Head of caudate nucleus (tissue), 42 donors: ENCODE measurements at regions not wholly inside any gene's neighbourhood (a gene's known extent, or its start where the extent isn't known, plus 50 kb on each side); places are given as distances from the start of the nearest gene placed in this dataset.

Experiments used
- DNase-seq, 42 donors: peaks; one replicate each; pipeline versions ENCODE4 v3.0.0 to v3.0.0-alpha.2; 2020 to 2021; ENCODE audit warnings: mixed read lengths in 7 of 42
- intact Hi-C: fragments of 100-400 bp; cut with DNase I; formaldehyde crosslinking; loops from one replicate; pipeline ENCODE4 v1.15.0; 2022

DNA sequence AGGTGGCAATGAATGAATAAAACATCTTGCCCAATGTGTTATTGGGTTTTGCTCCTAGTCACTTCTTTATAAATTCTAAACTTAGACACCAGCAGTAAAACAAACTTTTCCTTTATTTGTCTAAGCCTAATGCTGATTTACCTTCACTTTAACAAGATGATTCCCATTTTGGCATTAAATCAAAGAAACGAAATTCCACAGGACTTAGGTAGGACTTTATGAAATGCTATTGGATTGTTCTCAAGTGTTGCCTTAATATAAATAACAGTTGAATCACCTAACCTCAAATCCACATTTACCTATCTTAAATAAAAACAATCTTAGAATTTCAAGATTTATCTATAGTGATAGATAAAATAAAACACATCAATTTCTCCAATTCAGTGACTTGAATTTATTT lies 831.8 kb downstream of the EPHA7 start:
- no peak for DNase-seq
- intact Hi-C loops = no loop called here

DNA sequence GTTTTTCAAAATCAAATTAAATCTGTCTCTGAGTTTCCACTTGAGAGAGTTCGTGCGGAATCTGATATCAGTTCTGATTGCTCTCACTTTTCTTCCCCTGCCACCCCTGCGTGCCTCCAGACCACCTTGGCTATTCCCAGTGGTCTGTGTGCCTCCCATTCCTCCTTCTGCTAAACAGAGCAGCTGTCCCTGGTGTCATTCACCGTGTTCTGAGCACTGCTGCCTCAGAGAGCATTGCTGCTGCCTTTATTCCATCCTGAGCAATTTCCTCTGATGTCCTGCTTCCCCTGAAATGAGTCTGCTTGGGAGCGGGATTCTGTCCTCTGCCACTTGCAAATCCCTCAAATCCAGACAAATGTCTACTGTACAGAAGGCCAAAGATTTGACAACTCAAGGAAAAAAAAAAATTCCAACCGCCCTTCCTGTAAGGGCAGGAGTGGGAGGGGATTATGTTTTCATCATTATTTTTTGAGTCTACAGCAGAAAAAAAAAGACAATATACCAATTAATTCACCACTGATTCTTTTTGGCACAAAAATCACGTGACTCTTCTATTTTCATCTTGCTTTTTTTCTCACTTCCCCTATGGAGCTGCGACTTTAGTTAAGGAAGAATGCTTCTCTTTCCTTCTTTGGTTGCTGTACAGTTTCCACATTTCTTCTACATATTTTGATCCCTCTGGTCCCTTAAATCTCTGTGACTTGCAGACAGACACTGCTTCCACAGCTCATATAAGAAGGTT lies 833.0 kb downstream of the EPHA7 start:
- DNase-seq = no peak
- intact Hi-C loops = no loop called here

DNA sequence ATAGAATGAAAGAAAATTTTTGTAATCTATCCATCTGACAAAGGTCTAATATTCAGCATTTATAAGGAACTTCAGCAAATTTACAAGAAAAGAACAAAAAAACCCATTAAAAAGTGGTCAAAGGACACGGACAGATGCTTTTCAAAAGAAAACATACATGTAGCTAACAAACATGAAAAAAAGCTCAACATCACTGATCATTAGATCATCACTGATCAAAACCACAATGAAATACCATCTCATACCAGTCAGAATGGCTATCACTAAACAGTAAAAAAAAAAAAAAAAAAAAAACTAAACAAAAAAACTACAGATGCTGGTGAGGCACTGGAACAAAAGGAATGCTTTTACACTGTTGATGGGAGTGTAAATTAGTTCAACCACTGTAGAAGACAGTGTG lies 837.1 kb downstream of the EPHA7 start:
- intact Hi-C loops = no loop called here
- no peak for DNase-seq

DNA sequence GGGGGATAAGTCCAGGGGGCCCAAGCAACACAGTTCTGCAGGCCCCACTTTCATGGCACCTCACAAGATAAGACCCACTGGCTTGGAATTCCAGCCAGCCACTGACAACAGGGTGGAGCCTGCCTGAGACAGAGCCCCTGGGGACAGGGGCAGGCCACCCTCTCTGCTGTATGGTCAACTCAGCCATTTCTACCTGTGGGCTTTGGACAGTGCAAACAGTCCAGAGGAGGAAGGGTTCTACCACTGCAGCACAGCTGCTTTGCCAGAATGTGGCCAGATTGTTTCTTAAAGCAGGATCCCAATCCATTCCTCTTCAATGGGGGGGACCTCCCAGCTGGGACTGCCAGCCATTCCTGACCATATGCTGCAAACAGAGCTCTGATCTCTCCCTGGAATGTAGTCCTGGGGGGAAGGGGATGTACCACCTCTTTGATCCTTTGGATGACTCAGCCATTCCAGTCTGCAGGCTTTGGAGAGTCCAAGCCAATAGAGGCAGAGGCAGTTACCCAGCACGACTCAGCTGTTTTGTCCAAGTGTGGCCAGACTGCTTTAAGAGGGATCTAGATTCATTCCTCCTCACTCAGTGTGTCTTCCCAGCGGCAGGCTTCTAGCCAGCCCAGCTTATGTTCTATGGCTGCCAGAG lies 842.2 kb downstream of the EPHA7 start:
- no peak for DNase-seq

DNA sequence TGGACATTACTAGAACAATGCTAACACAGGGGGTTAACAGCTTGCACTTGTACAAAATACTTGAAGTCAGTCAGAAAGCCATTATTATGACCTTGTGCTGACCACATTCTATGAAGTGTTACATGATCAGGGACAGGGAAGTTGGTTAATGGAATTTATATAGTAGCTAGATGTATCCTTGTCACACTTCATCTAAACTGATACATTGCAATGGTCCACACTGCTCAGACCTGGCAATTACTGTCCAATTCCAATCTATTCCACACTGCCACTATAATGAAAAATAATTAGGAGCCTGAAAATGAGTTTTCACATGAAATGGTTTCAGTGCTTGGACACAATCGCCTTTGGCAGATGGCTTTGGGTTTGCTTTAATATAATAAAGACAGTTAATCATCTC lies 850.8 kb downstream of the EPHA7 start:
- intact Hi-C loops = no loop called here
- no peak for DNase-seq

More for the DNA sequence above, 842.2 kb downstream of the EPHA7 start:
- intact Hi-C loops = no loop called here

DNA sequence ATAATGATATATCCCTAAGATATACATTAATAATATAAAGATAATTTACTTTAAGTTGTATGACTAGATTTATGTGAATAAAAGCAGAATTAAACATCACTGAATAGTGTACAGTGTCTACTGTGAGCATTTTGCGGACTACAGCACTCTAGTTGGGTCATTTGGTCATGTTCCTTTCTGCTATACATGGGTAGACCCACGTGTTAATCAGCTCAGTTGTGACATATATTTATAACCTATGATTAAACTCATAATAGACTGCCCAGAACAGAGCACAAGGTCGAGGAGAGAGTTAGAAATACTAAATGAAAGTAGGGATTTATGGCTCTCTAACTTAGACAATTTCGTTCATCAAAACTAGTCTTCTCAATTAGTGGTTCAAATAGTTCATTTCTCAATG lies 852.7 kb downstream of the EPHA7 start:
- no peak for DNase-seq
- intact Hi-C loops = no loop called here

DNA sequence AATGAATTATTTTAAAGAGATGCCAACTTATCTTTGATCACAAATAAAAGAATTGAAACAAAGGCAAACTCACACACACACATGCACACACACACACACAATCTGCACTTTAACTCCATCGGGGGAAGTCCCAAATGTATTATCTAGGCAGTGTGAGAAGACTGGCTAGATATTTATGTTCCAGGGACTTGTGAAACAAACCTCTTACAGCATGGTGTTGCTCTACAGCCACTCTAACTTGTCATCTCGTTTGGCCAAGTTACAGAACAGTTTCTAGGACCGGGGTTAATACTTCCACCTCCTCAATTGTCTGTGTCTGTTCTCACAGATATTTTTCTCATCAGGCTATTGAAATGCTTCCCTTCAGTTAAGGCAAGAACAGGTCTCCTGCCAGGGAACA lies 855.0 kb downstream of the EPHA7 start:
- no peak for DNase-seq
- intact Hi-C loops = no loop called here

DNA sequence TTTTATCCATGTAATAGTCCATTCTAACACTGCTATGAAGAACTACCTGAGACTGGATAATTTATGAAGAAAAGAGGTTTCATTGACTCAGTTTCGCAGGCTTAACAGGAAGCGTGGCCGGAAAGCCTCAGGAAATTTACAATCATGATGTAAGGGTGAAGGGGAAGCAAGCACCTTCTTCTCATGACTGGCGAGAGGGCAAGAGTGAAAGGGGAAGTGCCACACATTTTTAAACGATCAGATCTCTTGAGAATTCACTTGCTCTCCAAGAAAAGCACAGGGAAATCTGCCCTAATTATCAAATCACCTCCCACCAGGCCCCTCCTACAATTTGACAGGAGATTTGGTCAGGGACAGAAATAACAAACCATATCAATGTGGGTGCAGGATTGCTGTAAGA lies 859.7 kb downstream of the EPHA7 start:
- intact Hi-C loops = no loop called here
- peak in 3 of 42 donors; percentile 1 to 9 (median 4) for DNase-seq

DNA sequence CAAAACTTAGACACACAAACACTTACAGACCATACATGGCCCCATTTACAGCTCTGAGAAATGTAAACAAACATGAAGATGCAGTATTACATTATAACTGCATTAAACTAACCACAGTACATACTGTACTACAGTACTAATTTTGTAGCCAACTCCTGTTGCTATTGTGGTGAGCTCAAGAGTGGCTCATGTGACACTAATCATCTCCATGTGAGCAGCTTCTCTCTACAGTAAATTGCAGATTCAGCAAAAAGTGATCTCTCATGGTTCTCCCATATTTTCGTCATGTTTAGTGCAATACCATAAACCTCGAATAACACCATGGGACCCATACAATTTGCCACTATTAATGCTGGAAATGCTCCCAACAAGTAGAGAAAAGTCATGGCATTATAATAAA lies 860.4 kb downstream of the EPHA7 start:
- DNase-seq = no peak
- intact Hi-C loops = no loop called here

DNA sequence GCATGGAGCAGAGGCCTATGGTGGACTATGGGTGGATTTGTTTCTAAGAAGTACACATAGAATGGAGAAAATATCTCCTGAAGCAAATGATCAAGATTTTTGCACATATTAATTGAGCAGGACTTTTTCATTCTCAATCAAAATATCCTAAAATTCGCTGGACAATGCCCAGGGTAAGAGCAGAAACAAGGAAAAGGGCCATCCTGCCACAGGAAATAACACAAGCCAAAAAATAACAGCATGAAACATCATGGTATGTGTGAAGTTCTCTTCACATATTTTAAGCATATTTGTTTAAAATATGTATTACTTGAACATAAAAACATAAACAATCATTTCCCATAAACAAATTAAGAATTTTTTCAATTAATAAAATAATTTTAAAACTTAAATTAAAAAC lies 868.9 kb downstream of the EPHA7 start:
- no peak for DNase-seq
- intact Hi-C loops = no loop called here

DNA sequence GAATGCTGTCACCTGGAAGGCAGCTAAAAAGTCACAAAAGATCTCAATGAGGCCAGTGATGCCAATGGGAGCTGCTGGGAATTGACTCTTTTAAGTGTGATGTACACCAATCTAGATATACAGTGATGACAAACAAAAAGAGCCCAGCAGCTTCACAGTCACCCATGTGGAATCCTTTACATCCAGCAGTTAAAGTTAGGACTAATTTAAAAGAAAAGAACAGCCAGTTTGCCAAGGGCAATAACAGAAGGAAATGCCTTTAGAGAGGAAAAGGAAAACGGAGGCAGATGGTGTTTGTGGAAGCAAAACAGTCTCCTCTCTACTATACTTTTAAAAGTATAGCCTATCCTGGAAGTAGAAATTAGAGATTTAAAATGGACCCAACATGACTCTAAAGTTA lies 873.5 kb downstream of the EPHA7 start:
- no peak for DNase-seq
- intact Hi-C loops = no loop called here

DNA sequence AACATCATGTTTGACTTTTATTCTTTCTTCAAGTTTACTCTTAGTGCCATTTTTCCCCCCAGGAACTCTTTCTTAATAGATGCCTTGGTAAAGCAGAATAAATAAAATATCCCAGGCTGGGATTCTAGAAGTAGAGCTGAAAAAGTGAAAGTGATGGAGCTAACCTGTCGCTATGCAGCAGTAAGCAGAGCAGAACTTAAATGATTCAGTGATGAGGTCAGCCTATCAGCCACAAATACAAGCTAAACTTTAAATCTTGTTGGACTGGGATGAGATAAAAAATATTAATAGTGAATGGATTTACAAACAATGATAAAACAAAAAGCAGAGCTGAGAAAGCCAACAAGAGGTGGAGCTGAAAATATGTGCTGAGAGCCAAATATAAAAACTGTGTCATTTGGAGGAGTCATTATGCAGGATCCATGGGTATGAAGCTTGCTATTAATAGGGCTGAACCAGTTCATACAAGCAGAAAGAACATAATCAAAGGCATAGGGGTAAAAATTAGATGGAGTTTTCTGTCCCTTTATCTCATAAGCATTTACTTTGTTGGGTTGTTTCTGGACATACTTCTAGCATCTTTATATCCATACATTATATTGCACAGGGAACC lies 877.8 kb downstream of the EPHA7 start:
- intact Hi-C loops = no loop called here
- DNase-seq = no peak

DNA sequence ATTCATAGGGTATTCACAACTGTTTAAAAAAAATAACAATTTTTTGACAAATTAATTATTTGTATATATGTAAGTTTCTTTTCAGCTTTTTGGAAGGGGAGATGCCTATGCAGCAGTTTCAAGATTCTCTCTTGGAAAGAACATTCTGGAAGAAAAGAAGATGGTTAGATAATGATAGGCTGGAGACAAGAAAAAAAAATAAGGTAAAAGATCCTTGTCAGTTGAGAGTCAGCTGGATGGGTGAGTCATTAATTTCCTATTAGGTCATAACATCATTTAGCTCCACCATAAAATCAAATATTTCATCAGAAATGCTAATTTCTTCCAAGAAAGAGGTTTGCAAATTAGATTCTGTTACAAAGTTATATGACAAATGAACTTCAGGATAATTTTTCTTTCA lies 880.4 kb downstream of the EPHA7 start:
- intact Hi-C loops = no loop called here
- no peak for DNase-seq

DNA sequence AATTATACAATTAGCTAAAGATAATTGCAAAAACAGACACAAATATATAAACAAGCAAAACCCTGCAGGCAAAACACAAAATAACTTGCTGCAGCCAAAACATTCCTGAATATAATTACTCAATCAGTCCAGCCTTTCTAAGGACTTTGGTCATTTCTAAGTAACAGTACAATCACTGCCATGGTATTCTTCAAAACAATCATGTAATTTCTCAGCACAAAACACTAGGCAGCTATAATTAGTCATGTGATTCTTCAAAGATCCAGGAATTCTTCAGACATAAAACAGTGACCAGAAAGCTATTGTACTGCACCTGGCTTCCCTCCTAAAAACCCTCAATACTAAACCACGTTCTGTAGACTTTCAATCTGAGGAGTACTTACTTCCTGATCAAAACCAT lies 881.1 kb downstream of the EPHA7 start:
- no peak for DNase-seq
- intact Hi-C loops = no loop called here

DNA sequence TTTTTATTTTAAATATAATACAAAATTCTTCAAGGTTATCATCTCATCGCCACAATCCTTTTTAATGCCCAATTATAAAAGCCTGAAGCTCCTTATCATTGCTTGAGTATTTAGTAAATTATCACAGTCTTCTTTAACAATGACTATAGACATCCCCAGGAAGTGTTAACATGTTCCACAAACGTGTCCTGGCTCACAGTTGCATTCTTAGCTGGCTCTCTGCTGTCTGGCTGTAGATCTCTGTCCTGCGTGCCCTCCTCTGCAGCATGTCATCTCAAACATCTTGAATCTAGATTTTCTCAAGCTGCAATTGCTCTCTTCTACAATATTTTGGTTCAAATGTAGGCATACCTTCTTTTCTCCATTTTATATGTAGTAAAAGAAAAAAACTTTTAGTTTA lies 885.2 kb downstream of the EPHA7 start:
- no peak for DNase-seq
- intact Hi-C loops = no loop called here

DNA sequence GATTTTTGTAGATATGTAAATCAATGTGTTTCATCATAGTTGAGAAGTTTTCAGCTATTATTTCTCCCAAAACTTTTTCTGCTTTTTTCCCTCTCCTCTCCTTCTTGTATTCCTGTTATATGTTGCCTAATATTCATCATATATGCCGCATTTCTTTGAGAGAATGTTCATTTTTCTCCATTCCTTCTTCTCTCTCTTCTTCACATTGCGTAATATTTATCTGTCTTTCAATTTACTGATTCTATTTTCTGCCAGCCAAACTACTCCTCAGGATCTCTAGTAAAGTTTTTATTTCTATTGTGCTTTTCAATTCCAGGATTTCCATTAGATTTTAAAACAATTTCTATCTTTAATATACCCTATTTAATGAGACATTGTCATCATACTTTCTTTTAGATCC lies 896.8 kb downstream of the EPHA7 start:
- intact Hi-C loops = no loop called here
- no peak for DNase-seq

DNA sequence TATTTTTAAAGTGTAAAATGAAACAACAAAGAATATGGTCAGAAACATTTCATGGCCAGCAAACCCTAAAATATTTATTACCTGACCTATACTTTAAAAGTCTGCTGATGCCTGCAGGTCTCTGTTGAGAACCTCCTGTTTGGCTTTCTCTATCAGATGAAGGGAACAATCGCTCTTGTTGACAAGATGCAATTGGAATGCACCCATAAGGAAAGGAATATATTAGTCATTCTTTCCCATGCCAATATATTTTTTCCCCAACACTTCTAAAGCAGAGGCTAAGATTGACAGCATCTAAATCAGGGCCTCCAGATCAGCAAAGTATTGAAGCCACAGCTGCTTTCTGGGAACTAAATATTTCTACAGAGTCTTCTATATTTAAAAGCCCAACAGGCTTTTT lies 897.8 kb downstream of the EPHA7 start:
- intact Hi-C loops = no loop called here
- DNase-seq = no peak

DNA sequence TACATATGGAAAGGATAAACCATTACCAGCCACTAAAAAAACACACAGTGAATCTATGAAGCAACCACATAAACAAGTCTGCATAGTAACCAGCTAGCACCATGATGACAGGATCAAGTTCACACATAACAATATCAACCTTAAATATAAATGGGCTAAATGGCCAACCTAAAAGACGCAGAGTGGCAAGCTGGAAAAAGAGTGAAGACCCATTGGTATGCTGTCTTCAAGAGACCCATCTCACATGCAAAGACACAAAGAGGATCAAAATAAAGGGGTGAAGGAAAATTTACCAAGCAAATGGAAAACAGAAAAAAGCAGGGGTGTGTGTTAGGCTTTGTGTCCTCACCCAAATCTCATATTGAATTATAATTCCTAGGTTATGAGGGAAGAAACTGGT lies 909.2 kb downstream of the EPHA7 start:
- intact Hi-C loops = no loop called here
- no peak for DNase-seq

DNA sequence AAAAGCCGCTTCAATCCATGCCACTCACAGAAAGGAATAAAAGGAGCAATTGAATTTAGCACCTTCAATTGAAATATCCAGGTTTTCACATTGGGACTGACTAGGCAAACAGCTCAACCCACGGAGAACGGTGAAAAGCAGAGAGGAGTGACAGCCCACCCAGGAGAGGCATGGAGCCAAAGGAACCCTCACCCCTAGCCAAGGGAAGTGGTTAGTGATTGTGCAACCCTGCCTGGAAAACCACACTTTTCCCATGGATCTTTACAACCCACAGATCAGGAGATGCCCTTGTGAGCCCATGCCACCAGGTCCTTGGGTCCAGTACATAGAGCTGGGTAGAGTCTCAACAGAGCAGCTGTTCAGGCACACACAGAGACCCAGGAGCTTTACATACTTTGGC lies 911.8 kb downstream of the EPHA7 start:
- DNase-seq = no peak
- intact Hi-C loops = no loop called here

DNA sequence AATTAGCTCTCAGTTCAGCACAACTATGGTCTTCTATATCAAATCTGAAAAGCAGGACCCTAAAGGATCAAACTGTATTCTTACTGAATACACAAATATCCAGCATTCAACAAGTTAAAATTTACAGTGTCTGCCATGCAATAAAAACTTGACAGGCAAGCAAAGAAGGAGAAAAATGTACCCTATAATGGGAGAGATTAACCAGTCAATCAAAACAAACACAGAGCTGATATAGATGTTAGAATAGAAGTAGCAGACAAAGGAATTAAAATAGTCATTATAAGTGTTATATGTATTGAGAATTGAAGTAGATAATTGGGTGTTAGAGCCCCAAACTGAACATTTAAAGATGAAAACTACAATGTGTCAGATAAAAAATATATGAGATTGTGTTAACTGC lies 914.9 kb downstream of the EPHA7 start:
- intact Hi-C loops = no loop called here
- DNase-seq = no peak

DNA sequence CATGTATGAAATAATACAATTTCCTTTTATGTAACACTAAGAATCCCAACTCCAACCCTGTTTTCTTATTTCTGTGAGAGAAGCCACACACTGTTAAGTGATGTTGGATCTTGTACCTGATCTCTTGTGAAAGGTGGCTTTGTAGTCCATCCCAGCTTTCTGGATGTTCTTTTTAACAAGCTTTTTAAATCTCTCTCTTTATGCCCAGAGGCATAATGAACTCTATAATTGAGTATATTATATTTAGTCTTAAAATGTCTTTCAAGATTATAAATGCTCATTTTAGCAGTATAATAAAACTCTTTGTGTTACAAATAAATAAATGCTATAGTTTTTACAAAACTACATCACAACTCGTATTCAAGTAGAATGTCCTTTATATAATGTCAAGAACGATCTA lies 922.1 kb downstream of the EPHA7 start:
- intact Hi-C loops = no loop called here
- no peak for DNase-seq
